GM19025 (cell line): ENCODE measurements at regions not wholly inside any gene's neighbourhood (a gene's known extent, or its start where the extent isn't known, plus 50 kb on each side); places are given as distances from the start of the nearest gene placed in this dataset.

Source experiments
- ATAC-seq: cut with Tn5 transposase; IDR thresholded peaks from one replicate; pipeline ENCODE4 v1.9.1; 2021; ENCODE audit warnings: mild to moderate bottlenecking, low read depth, moderate library complexity; ENCODE audit not compliant: unreplicated experiment

DNA sequence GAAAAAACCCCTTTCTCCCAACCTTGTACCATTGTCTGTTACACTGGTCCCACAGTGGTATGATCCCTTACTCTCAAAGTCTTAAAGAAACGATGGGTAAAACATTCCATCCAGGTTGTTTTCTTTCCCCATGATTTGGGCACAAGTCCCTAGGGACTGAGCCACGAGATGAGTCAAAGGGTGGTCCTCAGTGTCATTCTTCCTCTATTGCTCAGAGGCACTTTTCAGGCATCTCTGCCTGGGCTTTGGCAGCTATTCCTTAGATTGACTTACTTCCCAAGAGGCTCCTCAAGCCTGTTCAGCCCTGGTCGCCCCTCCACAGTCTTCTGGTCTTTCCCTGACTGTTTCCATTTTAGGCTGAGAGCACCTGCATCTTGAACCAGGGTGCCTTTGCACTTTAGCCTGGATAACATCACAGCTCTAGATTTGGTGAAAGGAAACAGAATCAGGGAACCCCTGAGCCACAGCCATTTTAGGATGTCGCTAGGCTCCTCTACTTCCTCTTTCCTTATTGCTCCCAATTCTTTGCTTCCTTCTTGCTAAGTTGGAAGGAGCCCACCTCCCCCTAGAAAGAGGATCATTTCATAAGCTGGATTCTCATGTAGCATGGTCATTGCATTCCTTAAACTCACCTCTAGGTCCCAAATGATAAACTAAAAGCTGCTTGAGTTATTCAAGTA, 131.0 kb upstream of the TPRG1 start:
- no peak for ATAC-seq

DNA sequence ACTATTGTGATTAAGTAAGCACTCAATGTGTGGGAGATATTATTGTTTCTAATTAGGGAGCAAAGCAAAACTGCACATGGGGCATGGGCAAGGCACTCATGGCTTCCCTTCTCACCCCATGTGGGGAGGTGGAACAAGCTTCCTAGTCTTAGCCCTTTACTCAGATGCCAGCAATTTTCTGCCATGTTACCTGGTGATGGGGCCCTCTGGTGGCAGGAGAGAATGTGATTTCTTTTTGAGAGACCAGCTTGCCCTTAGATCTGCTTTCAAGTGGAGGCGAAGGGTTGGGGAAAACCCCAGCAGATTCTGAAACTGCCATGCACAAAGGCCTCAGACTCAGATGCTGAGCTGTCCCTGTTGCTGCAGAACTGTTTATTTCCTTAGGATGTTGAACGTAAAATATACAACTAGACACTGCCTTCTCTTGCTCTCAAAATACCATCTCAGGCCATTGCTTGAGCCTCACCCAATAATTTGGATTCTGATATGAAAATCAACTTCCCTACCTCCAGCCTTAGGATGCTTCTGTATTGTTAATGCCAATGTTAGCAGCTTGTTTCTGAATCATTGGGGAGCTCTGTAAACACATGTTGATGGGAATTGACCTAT, 130.2 kb upstream of the TPRG1 start:
- ATAC-seq, result peak; percentile 98

DNA sequence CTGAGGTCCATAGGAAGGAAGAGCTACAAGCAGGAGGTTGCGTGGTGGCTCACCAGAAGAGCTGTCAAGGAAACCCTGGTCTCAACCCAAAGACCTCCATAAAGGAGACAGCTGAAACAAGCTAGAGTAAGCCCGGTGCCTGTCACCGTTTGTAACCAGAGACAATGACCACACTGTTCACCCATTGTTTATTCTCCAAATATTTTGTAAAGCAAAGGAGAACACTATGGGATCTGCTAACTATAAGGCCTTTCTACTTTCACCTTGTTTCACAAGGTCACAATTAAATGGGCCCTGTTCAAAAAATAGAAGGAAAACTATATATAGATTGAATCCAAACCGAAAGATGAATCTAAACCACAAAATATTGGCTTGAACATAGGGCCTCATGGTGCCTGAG, 128.9 kb upstream of the TPRG1 start:
- no peak for ATAC-seq

DNA sequence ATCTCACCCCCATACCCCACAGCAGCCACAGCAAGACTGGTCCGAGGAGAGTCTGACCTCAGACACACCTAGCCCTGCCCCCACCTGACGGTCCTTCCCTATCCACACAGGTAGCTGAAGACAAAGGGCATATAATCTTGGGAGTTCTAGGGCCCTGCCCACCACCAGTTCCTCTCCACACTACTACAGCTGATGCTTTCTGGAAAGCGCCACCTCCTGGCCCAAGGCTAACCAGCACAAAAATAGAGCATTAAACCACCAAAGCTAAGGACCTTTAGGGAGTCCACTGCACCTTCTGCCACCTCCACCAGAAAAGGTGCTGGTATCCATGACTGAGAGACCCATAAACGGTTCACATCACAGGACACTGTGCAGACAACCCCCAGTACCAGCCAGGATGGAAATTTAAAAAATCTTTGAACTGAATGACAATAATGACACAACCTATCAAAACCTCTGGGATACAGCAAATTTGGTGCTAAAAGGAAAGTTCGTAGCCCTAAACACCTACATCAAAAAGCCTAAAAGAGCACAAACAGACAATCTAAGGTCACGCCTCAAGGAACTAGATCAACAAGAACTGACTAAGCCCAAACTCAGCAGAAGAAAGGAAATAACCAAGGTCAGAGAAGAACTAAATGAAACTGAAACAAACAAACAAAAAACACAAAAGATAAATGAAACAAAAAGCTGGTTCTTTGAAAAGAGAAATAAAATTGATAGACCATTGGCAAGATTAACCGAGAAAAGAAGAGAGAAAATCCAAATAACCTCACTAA, 122.1 kb upstream of the TPRG1 start:
- no peak for ATAC-seq

DNA sequence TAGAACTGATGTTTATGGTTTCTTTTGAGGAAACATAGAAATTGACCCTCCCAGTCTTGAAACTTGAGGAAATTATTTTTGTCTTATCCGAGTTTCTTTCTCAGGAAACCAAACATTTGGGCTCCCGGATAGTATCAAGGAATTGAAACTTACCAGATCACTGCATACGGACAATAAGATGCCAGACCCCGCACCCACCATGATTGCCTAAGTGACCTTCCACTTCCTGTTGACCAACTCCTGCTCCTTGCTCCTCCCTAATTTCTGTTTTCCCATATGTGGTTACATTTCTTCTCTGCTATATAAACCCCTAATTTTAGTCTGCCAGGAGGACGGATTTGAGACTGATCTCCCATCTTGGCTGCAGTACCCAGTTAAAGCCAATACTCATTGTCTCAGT, 118.4 kb upstream of the TPRG1 start:
- ATAC-seq, result no peak

DNA sequence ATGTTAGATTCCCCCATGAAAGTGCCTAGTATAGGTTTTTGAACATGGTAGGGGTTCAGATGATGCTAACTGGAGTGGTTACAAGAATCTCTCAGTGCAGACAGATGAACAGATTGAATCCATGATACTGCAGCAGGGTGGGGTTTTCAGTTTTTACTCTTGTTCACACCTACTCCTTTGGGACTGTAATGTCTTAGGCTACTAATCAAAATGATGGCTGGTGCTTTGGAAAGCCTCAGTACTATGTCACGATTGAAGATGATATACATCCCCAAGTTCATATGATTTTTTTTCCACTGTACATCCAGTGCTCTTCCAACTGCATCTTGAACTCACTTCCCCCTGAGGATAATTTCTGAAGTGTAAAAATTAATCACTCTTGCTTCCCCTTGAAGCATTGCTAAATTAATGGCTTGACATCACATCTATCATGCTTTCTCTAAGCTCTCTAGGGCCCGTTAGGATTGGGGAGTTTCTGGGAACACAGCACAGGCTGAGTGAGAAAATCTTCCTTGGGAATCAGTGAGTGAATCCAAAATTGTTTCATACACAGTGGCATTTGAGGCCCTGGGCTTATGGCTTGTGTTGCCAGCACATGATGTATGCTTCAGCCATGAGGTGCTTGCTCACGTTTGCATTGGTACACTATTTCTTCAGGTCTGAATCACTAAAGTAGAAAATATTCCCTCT, 115.0 kb upstream of the TPRG1 start:
- ATAC-seq, result no peak

DNA sequence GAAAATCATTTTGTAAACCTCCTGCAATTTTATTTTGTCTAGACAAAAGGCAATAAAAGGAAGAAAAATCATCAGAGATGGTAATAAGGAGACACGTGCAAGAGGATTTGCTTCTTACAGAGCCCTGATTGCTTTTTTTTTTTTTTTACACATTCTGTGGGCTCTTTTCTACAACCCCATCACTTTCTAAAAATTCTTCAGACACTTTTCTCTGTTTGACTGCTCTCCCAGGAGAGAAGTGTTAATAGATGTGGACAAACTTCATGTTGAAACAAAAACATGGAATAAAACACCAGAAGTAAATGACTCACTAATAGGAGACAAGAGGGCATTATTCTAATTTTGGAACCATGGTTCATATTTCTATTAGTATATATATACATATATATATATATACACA, 114.4 kb upstream of the TPRG1 start:
- ATAC-seq, result no peak

DNA sequence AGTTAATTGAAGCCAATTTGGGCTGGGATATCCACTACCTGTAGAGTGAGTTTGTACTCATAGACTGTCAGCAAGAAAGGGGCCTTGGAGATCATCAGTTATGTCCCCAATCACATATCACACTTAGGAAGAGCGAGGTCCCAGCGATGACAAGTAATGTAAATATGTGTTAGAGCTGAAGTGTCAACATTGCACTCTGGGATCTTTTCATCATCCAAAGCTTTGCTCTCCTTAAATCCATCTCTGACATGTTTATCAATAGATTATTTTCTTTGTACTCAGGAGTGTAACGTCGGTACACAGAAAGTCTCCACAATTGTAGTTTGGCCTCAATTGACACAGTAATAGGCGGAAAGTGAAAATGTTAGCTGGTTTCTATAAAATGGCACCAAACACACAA, 113.7 kb upstream of the TPRG1 start:
- no peak for ATAC-seq

DNA sequence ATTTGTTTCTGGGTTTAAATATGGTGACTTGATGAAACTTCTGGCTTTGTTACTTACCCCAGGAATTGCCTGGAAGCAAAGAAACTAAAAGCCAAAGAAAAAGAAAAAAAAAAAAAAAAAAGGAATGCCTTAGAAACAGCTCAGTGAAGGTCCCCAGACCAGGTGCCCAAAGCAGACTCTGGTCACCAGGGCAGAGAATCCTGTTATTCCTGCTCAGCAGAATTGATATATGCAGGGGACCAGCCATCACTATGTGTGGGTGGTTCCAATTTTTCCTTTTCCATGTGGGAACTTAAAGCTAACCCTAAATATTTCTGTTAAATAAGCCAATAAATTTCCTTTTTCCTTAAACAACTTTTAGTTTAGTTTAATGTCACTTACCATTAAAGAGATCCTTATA, 100.8 kb upstream of the TPRG1 start:
- no peak for ATAC-seq

DNA sequence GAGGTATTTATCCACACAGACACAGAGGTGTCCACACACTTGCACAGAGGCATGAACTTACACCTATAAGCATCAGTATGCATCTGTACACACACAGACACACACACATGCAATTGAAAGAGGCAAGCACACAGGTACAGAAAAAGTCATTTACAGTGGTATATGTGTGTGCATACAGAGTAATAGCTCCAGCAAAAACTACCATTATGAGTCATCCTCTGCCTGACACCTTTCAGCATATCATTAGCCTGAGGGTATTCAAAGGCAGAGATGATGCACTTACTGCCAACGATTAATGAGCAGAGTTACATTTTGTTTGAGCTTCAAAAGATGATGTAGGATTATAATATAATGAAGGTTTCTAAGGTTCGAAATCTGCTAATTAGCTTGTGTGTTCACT, 100.3 kb upstream of the TPRG1 start:
- ATAC-seq, result no peak

DNA sequence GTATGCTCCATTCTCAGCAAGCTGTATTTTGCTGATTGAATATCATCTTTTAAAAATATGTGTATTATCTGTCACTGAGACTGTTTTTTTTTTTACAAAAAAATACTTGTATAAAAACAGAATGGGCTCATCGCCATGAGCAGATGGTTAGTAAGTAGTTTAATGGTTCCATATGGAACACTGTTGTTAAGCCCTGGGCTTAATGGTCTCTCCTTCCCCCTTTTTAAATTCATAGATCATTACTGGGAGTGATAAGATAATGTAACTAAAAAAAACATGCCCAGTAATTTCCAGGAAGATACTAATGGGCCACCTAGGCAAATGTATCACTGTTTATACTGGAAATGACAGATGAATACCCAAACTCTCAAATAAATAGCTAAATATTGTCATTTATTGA, 95.3 kb upstream of the TPRG1 start:
- no peak for ATAC-seq

DNA sequence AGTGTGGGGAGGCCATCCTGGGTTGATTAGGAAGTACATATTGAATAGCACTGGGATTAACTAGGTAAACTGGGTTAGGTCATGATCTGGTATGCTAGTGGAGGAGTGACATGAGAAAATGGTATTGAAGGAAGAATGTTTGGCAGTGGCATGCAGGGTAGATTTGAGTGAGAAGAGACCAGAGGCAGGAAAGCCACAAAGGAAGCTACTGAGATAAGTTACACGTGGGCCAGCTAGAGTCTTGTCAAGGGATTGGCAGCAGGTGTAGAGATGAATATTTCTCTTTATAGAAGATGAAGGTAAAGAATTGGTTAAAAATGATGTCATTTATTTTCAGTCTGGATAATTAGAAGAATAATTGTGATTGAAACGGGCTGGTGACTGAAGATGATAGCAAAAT, 91.0 kb upstream of the TPRG1 start:
- no peak for ATAC-seq

DNA sequence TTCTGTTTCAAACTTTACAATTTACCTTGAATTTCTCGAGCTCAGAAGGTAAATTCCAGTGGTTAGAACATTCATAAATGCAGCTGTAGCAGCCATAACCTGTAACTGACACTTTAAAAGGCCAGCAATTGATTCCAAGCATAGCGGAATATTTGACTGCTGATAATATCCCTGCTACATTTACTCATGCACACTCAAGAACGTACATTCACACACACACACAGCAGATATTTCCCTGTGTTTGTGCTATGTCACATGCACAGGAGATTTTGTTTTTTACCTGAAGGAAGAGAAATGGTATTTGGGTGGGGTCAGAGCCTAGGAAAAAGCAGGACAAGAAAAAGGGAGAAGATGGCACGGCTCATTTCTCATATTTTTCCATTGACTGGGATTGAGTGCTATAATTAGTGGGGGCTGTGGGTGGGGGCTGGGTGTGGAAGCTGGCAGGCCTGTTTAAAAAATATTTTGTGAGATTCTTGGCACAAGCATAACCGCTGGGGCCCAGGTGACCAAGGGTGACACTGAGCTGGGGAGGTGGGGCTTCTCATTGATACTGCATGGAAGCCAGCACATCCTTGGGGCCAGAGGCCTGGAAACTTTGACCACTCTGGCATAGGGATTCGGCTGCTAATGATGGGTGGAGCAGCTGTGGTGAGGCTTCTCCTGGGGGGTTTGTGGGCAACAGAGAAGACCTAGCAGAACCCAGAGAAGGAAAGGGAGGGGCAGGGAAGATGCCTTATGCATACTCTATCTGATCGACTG, 88.9 kb upstream of the TPRG1 start:
- ATAC-seq, result no peak

DNA sequence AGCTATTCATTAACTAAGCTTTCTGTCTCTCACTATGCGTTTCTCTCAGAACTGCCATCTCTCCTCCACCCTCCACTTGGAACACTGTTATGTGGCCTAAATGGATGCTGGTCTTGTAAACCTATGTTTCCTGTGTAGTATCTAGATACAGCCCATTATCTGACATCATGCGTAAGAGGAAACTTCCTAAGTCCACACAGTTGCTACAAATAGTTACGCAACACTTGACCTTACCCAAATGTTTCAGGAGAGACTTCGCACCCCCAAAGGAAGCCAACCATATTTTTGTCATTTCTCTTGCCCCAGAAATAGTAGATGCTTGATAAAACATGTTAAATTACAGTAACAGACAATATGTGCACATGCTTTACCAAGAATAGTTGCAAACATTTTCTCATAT, 87.2 kb upstream of the TPRG1 start:
- ATAC-seq, result no peak

DNA sequence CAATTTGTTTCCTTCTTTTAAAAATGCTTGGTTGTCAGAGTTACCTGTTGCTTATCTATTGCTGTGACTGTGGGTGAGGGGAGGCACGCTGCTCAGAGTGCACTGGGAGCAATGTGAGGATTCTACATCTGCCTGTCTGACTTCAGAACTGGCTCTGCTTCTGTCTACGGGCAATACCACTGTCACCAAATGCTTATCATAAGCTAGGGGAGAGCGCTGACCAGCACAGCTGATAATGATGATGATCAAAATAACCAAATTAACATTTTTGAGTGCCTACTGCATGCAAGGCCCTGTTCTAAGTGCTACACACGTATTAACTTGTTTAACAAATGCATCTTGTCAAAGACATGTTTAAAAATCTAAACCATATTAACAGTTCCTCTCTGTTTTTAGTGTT, 79.2 kb upstream of the TPRG1 start:
- ATAC-seq, result no peak

DNA sequence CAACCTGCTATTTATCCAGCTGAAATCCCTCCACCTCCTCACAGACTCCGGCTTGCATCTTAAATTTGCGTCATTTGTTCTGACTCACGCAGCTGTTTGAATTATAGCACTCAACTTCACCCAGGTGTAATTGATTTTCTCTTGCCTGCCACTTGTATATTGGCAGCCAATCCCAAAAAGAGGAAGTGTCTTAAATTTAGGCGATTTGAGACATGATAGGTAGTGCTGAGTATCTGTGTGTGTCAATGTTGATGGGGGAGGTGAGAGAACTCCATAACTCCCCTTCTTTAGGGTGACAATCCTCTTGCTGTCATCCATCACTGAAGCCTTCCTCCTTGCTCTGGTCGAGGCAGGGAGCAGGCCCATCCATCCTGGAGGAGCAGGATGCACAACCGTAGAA, 77.2 kb upstream of the TPRG1 start:
- no peak for ATAC-seq

DNA sequence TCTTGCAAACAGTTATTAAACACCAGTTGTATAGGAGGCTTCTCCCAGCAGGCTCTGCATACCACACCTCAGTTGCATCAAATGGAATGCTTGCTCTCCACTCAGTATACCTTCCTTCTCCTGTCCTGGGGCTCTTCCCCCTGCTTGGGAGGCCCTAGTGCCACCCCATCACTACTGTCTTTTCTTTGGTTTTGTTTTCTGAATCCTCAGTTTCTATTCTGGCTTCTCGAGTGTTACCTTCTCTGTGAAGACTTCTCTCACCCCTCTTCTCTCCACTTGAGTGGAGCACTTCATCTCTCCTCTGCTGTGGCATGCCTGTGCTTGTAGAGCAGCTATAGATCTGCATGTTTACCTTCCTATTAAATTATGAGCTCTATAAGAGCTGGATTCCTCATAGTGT, 75.7 kb upstream of the TPRG1 start:
- no peak for ATAC-seq

DNA sequence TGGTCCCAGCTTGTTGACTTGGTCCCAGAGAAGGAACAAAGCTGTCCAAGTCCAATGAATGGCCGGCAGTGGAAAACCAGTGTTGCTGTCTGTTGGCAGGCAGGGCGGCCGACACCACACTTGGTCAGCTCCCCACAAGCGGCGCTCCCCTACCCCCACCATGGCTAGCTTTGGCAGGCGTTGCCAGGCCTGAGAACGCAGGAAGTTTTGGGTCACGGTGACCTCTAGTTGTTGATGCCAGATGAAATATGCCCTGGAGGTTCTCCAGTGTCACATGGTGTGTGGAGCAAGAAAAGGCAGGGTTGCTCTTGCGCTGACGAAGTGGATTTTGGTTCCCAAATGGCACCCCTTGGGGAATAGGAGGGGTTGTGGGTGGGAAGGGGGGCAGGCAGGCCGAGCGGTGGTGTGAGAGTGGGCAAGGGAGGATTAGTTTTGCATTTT, 72.7 kb upstream of the TPRG1 start:
- no peak for ATAC-seq

DNA sequence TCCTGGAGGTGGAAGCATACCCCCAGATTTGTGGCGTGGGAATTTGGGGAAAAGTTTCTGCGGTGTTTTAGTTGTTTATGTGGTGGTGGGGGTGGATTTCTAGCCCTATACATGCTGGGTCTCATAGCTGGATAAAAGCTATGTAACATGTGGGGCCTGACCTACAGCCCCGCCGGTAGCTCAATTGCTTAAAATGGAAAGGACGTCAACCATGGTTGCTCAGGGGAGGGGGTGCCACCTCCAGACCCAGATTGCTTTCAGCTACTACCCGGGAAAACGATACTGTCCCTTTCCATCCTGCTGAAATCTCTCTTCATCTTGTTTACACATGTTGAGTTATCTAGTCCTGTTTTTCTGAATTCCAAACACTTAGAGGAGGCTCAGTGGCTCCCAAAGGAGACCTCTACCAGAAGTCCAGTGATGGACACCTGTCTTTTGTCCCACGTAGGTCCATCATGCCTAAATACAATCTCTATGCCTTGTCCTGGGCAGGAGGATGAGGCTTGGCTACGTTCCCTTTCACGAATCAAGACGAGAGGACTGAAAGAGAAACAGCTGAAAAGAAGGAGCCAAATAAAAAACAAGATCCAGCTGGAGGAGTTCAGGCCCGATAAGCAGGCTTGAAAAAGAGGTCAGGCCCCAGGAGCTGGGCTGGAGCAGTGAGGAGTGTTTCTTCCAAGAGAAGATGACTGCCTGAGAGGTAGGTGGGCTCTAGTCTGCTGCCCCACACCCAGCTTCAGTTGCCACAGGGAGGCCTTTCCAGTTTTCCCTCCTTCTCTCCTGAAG, 72.1 kb upstream of the TPRG1 start:
- no peak for ATAC-seq

DNA sequence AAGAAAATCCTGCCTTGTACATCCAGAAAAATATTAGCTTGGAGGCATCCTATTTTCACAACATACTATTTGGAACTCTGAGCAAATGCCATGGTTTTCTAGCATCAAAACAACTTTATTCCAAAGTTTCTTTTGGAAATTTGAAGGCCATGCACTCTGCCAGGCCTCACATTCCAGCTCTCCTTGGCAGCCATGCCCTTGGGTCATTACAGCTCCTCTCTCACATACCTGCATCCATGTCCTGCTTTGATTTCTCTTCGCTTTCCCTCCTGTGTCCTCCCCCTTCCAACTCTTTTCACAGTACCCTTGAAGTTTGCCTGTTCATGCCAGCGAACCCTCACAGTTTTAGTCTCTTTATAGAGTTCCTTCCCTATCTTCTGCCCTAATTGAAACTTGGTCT, 70.9 kb upstream of the TPRG1 start:
- ATAC-seq, result no peak
